AG09309 (cell line): ENCODE measurements at regions not wholly inside any gene's neighbourhood (a gene's known extent, or its start where the extent isn't known, plus 50 kb on each side); places are given as distances from the start of the nearest gene placed in this dataset.
"Not testable (repeated sequence)": the region's sequence is repeated elsewhere in the genome, so short reads cannot be mapped to it uniquely, and the experiment has no call there.

Source experiments
- DNase-seq: peaks from one replicate; pipeline ENCODE4 v3.0.0-alpha.2; 2010; ENCODE audit warnings: low read depth
- H3K4me3 ChIP-seq: 2 replicates; pipeline ENCODE4 v1.5.1; 2011; ENCODE audit warnings: mild to moderate bottlenecking, low read depth, low read length, moderate library complexity; ENCODE audit not compliant: control insufficient read depth
- TF ChIP-seq, protein P1 (sequence below): IDR thresholded peaks from 2 replicates; pipeline ENCODE4 v1.5.1; 2011; ENCODE audit warnings: mild to moderate bottlenecking, low read depth, low read length, inconsistent platforms; ENCODE audit not compliant: insufficient read depth, control insufficient read depth; ENCODE audit errors: missing control alignments

GRCh38 chr17:71593078-71593477 is 527.7 kb upstream of the SOX9 start:
- DNase-seq = no peak
- TF ChIP-seq, protein P1, sequence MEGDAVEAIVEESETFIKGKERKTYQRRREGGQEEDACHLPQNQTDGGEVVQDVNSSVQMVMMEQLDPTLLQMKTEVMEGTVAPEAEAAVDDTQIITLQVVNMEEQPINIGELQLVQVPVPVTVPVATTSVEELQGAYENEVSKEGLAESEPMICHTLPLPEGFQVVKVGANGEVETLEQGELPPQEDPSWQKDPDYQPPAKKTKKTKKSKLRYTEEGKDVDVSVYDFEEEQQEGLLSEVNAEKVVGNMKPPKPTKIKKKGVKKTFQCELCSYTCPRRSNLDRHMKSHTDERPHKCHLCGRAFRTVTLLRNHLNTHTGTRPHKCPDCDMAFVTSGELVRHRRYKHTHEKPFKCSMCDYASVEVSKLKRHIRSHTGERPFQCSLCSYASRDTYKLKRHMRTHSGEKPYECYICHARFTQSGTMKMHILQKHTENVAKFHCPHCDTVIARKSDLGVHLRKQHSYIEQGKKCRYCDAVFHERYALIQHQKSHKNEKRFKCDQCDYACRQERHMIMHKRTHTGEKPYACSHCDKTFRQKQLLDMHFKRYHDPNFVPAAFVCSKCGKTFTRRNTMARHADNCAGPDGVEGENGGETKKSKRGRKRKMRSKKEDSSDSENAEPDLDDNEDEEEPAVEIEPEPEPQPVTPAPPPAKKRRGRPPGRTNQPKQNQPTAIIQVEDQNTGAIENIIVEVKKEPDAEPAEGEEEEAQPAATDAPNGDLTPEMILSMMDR = no peak
- no peak overlapping the region for H3K4me3 ChIP-seq

GRCh38 chr17:71599583-71599982 is 521.2 kb upstream of the SOX9 start:
- DNase-seq = not testable (repeated sequence)

GRCh38 chr17:71600137-71600789 is 520.6 kb upstream of the SOX9 start:
- no peak overlapping the region for H3K4me3 ChIP-seq
- no peak for DNase-seq
- TF ChIP-seq, protein P1 = no peak

More at GRCh38 chr17:71599583-71599982, 521.2 kb upstream of the SOX9 start:
- H3K4me3 ChIP-seq = not testable (repeated sequence)

GRCh38 chr17:71601894-71602504 is 518.8 kb upstream of the SOX9 start:
- TF ChIP-seq, protein P1 = no peak
- no peak for DNase-seq

DNA sequence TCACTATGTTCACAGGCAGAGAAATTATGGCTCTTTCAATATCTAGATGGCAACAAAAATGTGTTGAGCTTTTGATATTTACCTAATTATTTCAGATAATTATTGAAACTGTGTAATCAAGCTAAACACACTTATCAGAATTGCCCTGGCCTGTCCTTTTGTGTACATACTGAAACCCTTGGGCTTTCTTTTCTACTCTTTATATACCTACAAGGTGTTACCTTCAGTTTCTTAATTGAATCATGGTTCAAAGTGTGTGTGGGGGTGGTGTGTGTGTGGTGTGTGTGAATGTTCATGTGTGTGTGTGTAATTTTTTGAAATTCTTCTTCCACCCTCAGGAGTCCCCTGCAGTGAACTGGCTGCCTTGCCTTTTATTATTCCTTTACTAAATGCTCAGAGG is 506.8 kb upstream of the SOX9 start:
- DNase-seq = no peak
- no peak overlapping the region for H3K4me3 ChIP-seq
- TF ChIP-seq, protein P1 = no peak

More at GRCh38 chr17:71601894-71602504, 518.8 kb upstream of the SOX9 start:
- H3K4me3 ChIP-seq = no peak overlapping the region

- no peak for DNase-seq
These were observed 505.0 kb upstream of the SOX9 start for GRCh38 chr17:71615820-71616219.

DNA sequence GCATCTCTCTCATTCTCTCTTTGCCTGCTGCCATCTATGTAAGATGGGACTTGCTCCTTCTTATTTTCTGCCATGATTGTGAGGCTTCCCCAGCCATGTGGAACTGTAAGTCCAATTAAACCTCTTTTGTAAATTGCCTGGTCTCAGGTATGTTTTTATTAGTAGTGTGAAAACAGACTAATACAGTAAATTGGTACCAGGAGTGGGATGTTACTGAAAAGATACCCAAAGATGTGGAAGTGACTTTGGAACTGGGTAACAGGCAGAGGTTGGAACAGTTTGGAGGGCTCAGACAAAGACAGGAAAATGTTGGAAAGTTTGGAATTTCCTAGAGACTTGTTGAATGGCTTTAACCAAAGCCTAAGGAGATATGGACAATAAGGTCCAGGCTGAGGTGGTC is 503.1 kb upstream of the SOX9 start:
- not testable (repeated sequence) for DNase-seq

More at GRCh38 chr17:71615820-71616219, 505.0 kb upstream of the SOX9 start:
- TF ChIP-seq, protein P1 = no peak
- no peak overlapping the region for H3K4me3 ChIP-seq

More for the DNA sequence above, 503.1 kb upstream of the SOX9 start:
- not testable (repeated sequence) for H3K4me3 ChIP-seq
